Liver (tissue), 8 donors: ENCODE measurements at regions not wholly inside any gene's neighbourhood (a gene's known extent, or its start where the extent isn't known, plus 50 kb on each side); places are given as distances from the start of the nearest gene placed in this dataset.

ENCODE experiments used
- DNase-seq: peaks from one replicate; pipeline ENCODE4 v3.0.0-alpha.2; 2017; ENCODE audit warnings: low spot score
- H3K27ac ChIP-seq, 2 donors: one replicate each; pipeline ENCODE4 v1.7.0; 2013; ENCODE audit warnings: inconsistent platforms in 2 of 2, low read length in 2 of 2, control low read depth in 1 of 2, low read depth in 1 of 2, mild to moderate bottlenecking in 1 of 2
- H3K27me3 ChIP-seq, 4 donors: one replicate each; pipeline versions ENCODE4 v1.6.1 to v1.7.0; 2013; ENCODE audit warnings: low read length in 3 of 4, inconsistent platforms in 1 of 4, mild to moderate bottlenecking in 1 of 4, moderate library complexity in 1 of 4; ENCODE audit not compliant: control insufficient read depth in 4 of 4, insufficient read depth in 4 of 4
- H3K36me3 ChIP-seq, 4 donors: one replicate each; pipeline versions ENCODE4 v1.6.1 to v1.7.0; 2013; ENCODE audit warnings: low read length in 3 of 4, mild to moderate bottlenecking in 3 of 4, low read depth in 1 of 4, moderate library complexity in 1 of 4; ENCODE audit not compliant: control insufficient read depth in 4 of 4, insufficient read depth in 3 of 4
- H3K4me1 ChIP-seq, 4 donors: one replicate each; pipeline versions ENCODE4 v1.6.1 to v1.7.0; 2013; ENCODE audit warnings: low read length in 3 of 4, mild to moderate bottlenecking in 3 of 4, moderate library complexity in 1 of 4; ENCODE audit not compliant: control insufficient read depth in 4 of 4, insufficient read depth in 4 of 4
- H3K4me3 ChIP-seq, 3 donors: one replicate each; pipeline versions ENCODE4 v1.6.1 to v1.7.0; 2013; ENCODE audit warnings: low read length in 3 of 3, control low read depth in 1 of 3, low read depth in 1 of 3, mild to moderate bottlenecking in 1 of 3
- H3K9ac ChIP-seq, 2 donors: one replicate each; pipeline ENCODE4 v1.7.0; 2013; ENCODE audit warnings: low read length in 2 of 2, mild to moderate bottlenecking in 2 of 2, moderate library complexity in 2 of 2, control low read depth in 1 of 2, low read depth in 1 of 2
- H3K9me3 ChIP-seq, 4 donors: one replicate each; pipeline versions ENCODE4 v1.6.1 to v1.7.0; 2013; ENCODE audit warnings: low read length in 3 of 4; ENCODE audit not compliant: control insufficient read depth in 4 of 4
- ATF3 ChIP-seq: IDR thresholded peaks from 2 replicates; pipeline ENCODE4 v1.6.1; 2016; ENCODE audit warnings: antibody characterized with exemption
- EGR1 ChIP-seq, 2 donors: IDR thresholded peaks; 2 replicates each; pipeline ENCODE4 v1.6.1; 2016 to 2018; ENCODE audit warnings: antibody characterized with exemption in 2 of 2, low read depth in 2 of 2
- FOXA1 ChIP-seq: IDR thresholded peaks from 2 replicates; pipeline ENCODE4 v1.6.1; 2016; ENCODE audit warnings: antibody characterized with exemption
- FOXA2 ChIP-seq: IDR thresholded peaks from 2 replicates; pipeline ENCODE4 v1.6.1; 2016; ENCODE audit warnings: antibody characterized with exemption
- GABPA ChIP-seq, 2 donors: IDR thresholded peaks in 1 of 2; conservative IDR thresholded peaks in 1 of 2; 2 replicates each; pipeline ENCODE4 v1.6.1; 2016; ENCODE audit warnings: antibody characterized with exemption in 2 of 2, mild to moderate bottlenecking in 1 of 2, moderate library complexity in 1 of 2
- HNF4A ChIP-seq, 2 donors: conservative IDR thresholded peaks; 2 replicates each; pipeline ENCODE4 v1.6.1; 2016; ENCODE audit warnings: antibody characterized with exemption in 2 of 2, mild to moderate bottlenecking in 2 of 2
- HNF4G ChIP-seq: IDR thresholded peaks from 2 replicates; pipeline ENCODE4 v1.6.1; 2016; ENCODE audit warnings: antibody characterized with exemption
- MAX ChIP-seq: IDR thresholded peaks from 2 replicates; pipeline ENCODE4 v1.6.1; 2016; ENCODE audit warnings: antibody characterized with exemption
- NR2F2 ChIP-seq: IDR thresholded peaks from 2 replicates; pipeline ENCODE4 v1.6.1; 2016; ENCODE audit warnings: antibody characterized with exemption
- RAD21 ChIP-seq, 2 donors: IDR thresholded peaks; 2 replicates each; pipeline ENCODE4 v1.6.1; 2016; ENCODE audit warnings: antibody characterized with exemption in 2 of 2, mild to moderate bottlenecking in 2 of 2
- RXRA ChIP-seq, 2 donors: IDR thresholded peaks; 2 replicates each; pipeline ENCODE4 v1.6.1; 2017 to 2018; ENCODE audit warnings: antibody characterized with exemption in 2 of 2, mild to moderate bottlenecking in 1 of 2
- SP1 ChIP-seq: IDR thresholded peaks from 2 replicates; pipeline ENCODE4 v1.6.1; 2018; ENCODE audit warnings: antibody characterized with exemption, mild to moderate bottlenecking
- TAF1 ChIP-seq: conservative IDR thresholded peaks from 2 replicates; pipeline ENCODE4 v1.6.1; 2016; ENCODE audit warnings: antibody characterized with exemption, mild to moderate bottlenecking
- YY1 ChIP-seq: IDR thresholded peaks from 2 replicates; pipeline ENCODE4 v1.6.1; 2016; ENCODE audit warnings: antibody characterized with exemption, mild to moderate bottlenecking
- ZBTB33 ChIP-seq: IDR thresholded peaks from 2 replicates; pipeline ENCODE4 v1.6.1; 2016; ENCODE audit warnings: antibody characterized with exemption
- WGBS: extraction: QIAGEN DNeasy Blood & Tissue Kit; methylation state at CpG from one replicate; pipeline ENCODE4 v1.1.7; 2013; 5-methylcytosine and 5-hydroxymethylcytosine counted together
- TF ChIP-seq, protein P1 (sequence below): IDR thresholded peaks from 2 replicates; pipeline ENCODE4 v1.6.1; 2016; ENCODE audit warnings: antibody characterized with exemption, mild to moderate bottlenecking
- TF ChIP-seq, protein P2 (sequence below): fragments of 150-350 bp; IDR thresholded peaks from 2 replicates; pipeline ENCODE4 v1.5.1; 2017; ENCODE audit warnings: improper control_type of control experiment, low read depth, low read length; ENCODE audit not compliant: missing input control
- donor health status: healthy.
- donor health status: healthy.
- donor health status: healthy.
- donor health status: healthy.
- donor health status: healthy.

DNA sequence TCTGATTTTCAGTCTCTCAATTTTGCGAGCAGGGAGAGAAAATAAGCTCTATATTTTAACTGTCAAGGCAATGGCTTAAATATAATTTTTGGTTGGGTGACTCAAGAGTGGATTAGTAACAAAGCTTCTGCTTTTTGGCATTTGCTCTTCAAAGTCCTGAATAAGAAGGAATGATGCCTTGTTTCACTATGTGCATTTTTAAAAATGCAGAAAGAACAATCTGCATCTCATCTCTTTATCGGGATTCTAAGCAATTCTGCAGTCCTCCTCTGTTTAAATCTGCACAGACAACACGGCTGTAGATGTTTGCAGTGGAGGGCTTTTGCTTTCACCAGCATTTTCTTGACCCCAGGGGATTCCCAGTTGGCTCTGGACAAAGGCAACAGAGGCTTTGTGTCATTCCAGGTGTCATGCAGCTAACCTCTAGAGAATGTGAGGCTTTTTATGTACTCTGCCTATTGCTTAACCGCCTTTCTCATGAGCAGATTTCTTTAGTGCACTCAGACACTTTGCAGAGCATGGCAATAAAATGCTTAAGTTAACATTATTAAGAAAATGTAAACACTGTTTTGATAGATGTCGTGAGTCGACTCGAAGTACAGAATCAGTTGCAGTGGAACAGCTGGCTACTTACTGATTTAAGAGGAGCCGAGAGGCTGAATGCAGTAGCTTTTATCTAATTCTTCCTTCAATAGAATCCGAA, 783.2 kb upstream of the NEGR1 start:
- TF ChIP-seq ZBTB33 (no peak), HNF4G (no peak), RAD21 (IDR thresholded peaks at IDR 0.05) (no peak), SP1 (no peak), MAX (no peak), EGR1 (IDR thresholded peaks at IDR 0.05; ENCODE audit: low read depth in 2 of 2) (no peak), TAF1 (no peak), HNF4A (conservative IDR thresholded peaks at IDR 0.05) (no peak), NR2F2 (no peak), ATF3 (no peak), FOXA2 (no peak), YY1 (no peak)
- TF ChIP-seq, protein P1, sequence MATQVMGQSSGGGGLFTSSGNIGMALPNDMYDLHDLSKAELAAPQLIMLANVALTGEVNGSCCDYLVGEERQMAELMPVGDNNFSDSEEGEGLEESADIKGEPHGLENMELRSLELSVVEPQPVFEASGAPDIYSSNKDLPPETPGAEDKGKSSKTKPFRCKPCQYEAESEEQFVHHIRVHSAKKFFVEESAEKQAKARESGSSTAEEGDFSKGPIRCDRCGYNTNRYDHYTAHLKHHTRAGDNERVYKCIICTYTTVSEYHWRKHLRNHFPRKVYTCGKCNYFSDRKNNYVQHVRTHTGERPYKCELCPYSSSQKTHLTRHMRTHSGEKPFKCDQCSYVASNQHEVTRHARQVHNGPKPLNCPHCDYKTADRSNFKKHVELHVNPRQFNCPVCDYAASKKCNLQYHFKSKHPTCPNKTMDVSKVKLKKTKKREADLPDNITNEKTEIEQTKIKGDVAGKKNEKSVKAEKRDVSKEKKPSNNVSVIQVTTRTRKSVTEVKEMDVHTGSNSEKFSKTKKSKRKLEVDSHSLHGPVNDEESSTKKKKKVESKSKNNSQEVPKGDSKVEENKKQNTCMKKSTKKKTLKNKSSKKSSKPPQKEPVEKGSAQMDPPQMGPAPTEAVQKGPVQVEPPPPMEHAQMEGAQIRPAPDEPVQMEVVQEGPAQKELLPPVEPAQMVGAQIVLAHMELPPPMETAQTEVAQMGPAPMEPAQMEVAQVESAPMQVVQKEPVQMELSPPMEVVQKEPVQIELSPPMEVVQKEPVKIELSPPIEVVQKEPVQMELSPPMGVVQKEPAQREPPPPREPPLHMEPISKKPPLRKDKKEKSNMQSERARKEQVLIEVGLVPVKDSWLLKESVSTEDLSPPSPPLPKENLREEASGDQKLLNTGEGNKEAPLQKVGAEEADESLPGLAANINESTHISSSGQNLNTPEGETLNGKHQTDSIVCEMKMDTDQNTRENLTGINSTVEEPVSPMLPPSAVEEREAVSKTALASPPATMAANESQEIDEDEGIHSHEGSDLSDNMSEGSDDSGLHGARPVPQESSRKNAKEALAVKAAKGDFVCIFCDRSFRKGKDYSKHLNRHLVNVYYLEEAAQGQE: no peak
- TF ChIP-seq, protein P2, sequence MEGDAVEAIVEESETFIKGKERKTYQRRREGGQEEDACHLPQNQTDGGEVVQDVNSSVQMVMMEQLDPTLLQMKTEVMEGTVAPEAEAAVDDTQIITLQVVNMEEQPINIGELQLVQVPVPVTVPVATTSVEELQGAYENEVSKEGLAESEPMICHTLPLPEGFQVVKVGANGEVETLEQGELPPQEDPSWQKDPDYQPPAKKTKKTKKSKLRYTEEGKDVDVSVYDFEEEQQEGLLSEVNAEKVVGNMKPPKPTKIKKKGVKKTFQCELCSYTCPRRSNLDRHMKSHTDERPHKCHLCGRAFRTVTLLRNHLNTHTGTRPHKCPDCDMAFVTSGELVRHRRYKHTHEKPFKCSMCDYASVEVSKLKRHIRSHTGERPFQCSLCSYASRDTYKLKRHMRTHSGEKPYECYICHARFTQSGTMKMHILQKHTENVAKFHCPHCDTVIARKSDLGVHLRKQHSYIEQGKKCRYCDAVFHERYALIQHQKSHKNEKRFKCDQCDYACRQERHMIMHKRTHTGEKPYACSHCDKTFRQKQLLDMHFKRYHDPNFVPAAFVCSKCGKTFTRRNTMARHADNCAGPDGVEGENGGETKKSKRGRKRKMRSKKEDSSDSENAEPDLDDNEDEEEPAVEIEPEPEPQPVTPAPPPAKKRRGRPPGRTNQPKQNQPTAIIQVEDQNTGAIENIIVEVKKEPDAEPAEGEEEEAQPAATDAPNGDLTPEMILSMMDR: no peak
- 19% methylated on average over 9 of the region's 9 CpGs for WGBS

DNA sequence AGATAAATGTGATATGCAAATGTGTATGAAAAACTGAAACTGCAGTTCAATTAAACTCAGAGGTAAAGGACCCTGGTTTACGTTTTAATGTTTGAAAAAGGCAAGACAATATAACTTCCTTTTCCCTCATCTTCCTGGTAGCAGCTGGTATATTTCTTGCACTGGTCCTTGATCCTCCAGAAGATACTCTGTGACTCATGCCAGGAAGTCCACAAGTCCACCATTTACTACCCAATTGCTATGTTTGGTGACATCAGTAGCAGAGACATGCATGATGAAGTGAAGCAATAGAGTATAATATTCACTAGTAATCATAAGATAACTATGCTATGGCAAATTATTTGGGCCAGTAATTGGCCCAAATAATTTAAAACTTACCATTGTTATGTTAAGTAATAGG, 774.5 kb upstream of the NEGR1 start:
- H3K9ac ChIP-seq: no peak overlapping the region
- no peaks in the 10 kb centered on the region for H3K4me1 ChIP-seq
- no peak overlapping the region for H3K27ac ChIP-seq
- no peaks in the 10 kb centered on the region for H3K36me3 ChIP-seq
- no peak for DNase-seq
- 48% methylated on average over 1 of the region's 1 CpG for WGBS
- no peaks in the 10 kb centered on the region for H3K9me3 ChIP-seq
- H3K4me3 ChIP-seq: no peak overlapping the region
- H3K27me3 ChIP-seq: no peaks in the 10 kb centered on the region
- TF ChIP-seq SP1 (no peak), TAF1 (no peak), NR2F2 (no peak), RXRA (IDR thresholded peaks at IDR 0.05) (no peak), YY1 (no peak), HNF4G (no peak), HNF4A (conservative IDR thresholded peaks at IDR 0.05) (no peak), FOXA1 (no peak), EGR1 (IDR thresholded peaks at IDR 0.05; ENCODE audit: low read depth in 2 of 2) (no peak), FOXA2 (no peak), ZBTB33 (no peak), GABPA (IDR thresholded peaks at IDR 0.05 in 1 of 2, conservative IDR thresholded peaks at IDR 0.05 in 1 of 2) (no peak)
- TF ChIP-seq, protein P2: no peak

More for the DNA sequence above, 783.2 kb upstream of the NEGR1 start:
- Histone ChIP-seq H3K27me3 (peaks cover 0 to 2% (median 0%) of the 10 kb centered on the region in 4 donors), H3K4me3 (no peak overlapping the region), H3K4me1 (no peaks in the 10 kb centered on the region), H3K9me3 (peaks cover 0 to 3% (median 0%) of the 10 kb centered on the region in 4 donors), H3K36me3 (no peaks in the 10 kb centered on the region), H3K27ac (no peak overlapping the region), H3K9ac (no peak overlapping the region)
- no peak for DNase-seq
